Fibroblast of lung (primary cell): ENCODE measurements at regions not wholly inside any gene's neighbourhood (a gene's known extent, or its start where the extent isn't known, plus 50 kb on each side); places are given as distances from the start of the nearest gene placed in this dataset.

Experiments used
- CTCF ChIP-seq, 2 donors: IDR thresholded peaks in 1 of 2; conservative IDR thresholded peaks in 1 of 2; 1 replicate in 1 of 2; 2 replicates in 1 of 2; pipeline ENCODE4 v1.5.1; 2011 to 2012; ENCODE audit warnings: low read length in 2 of 2, control low read depth in 1 of 2, inconsistent platforms in 1 of 2, low read depth in 1 of 2, mild to moderate bottlenecking in 1 of 2
- EZH2 ChIP-seq: IDR thresholded peaks from 2 replicates; pipeline ENCODE4 v1.5.1; 2012; ENCODE audit warnings: low read length, control low read depth, mild to moderate bottlenecking; ENCODE audit errors: missing control alignments

GRCh38 chr4:59644765-59645164 is 1555.4 kb upstream of the ADGRL3 start:
- TF ChIP-seq CTCF (conservative IDR thresholded peaks at IDR 0.05 in 1 of 2, IDR thresholded peaks at IDR 0.05 in 1 of 2; ENCODE audit: low read depth in 1 of 2, low read length in 2 of 2) (no peak), EZH2 (no peak)
